H1 (cell line): ENCODE measurements at regions not wholly inside any gene's neighbourhood (a gene's known extent, or its start where the extent isn't known, plus 50 kb on each side); places are given as distances from the start of the nearest gene placed in this dataset.

Source experiments
- CTCF ChIP-seq, 3 experiments: IDR thresholded peaks; 1 replicate in 2 of 3; 2 replicates in 1 of 3; pipeline versions ENCODE4 v1.5.1 to v1.6.1; 2011; ENCODE audit warnings: low read length in 3 of 3, mild to moderate bottlenecking in 3 of 3, inconsistent platforms in 2 of 3, low read depth in 1 of 3, moderate library complexity in 1 of 3; ENCODE audit not compliant: insufficient read depth in 1 of 3; ENCODE audit errors: control extremely low read depth in 1 of 3

- no peak for TF ChIP-seq CTCF (IDR thresholded peaks at IDR 0.05; ENCODE audit: control extremely low read depth in 1 of 3, insufficient read depth in 1 of 3, low read depth in 1 of 3, low read length in 3 of 3)
- TF ChIP-seq, all 59 proteins: peak for 0
Measured at GRCh38 chr12:43103866-43104265, 448.1 kb downstream of the ADAMTS20 start (continued).
